SHP77 (cell line): ENCODE measurements at regions not wholly inside any gene's neighbourhood (a gene's known extent, or its start where the extent isn't known, plus 50 kb on each side); places are given as distances from the start of the nearest gene placed in this dataset.

Source experiments
- DNase-seq, 2 experiments: peaks; one replicate each; lab custom pipeline; 2025; lab: John Stamatoyannopoulos, UW

- no peak for DNase-seq
Measured at GRCh38 chr15:39153058-39153714, 427.7 kb upstream of the THBS1 start.

GRCh38 chr15:39153716-39154115 is 427.2 kb upstream of the THBS1 start:
- DNase-seq: peak; percentile 40 to 43

GRCh38 chr15:39154227-39154638 is 426.6 kb upstream of the THBS1 start:
- no peak for DNase-seq

- no peak for DNase-seq
Measured at GRCh38 chr15:39154776-39155175, 426.1 kb upstream of the THBS1 start.

- DNase-seq: no peak
Measured at GRCh38 chr15:39156166-39156565, 424.7 kb upstream of the THBS1 start.

- DNase-seq: no peak
Measured at GRCh38 chr15:39156646-39157250, 424.1 kb upstream of the THBS1 start.

DNA sequence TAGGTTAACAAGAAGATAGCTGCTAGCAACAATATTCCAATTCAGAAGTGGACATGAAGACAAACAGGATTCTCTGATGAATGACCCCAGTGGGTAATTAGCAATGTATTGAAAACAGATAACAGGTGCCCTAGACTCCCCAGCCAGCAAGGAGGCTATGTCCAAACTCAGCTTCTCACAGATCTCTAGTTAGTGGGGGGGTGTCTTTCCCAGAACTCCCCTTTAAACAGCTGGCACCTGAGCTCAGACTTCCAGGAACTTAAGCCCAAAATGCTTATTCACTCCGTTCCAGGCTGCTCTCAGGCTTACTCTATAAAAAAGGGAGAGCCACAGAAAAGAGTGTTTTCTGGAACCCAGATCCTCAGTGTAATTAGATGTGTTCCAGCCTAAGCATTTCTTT is 423.0 kb upstream of the THBS1 start:
- DNase-seq: no peak

- no peak for DNase-seq
Measured at GRCh38 chr15:39159833-39160232, 421.0 kb upstream of the THBS1 start.

DNA sequence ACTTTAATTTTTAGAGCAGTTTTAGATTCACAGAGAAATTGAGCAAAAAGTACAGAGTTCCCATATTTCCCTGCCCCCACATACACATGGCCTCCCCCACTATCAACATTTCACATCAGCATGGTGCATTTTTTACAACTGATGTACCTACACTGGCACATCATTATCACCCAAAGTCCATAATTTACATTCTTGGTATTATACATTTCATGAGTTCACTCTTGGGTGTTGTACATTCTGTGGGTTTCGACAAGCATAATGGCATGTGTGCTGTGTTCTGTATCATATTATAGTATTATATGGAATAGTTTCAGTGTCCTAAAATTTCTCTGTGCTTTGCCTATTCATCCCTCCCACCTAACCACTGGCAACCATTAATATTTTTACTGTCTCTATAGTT is 419.8 kb upstream of the THBS1 start:
- no peak for DNase-seq

GRCh38 chr15:39165020-39165706 is 415.7 kb upstream of the THBS1 start:
- DNase-seq: no peak

DNA sequence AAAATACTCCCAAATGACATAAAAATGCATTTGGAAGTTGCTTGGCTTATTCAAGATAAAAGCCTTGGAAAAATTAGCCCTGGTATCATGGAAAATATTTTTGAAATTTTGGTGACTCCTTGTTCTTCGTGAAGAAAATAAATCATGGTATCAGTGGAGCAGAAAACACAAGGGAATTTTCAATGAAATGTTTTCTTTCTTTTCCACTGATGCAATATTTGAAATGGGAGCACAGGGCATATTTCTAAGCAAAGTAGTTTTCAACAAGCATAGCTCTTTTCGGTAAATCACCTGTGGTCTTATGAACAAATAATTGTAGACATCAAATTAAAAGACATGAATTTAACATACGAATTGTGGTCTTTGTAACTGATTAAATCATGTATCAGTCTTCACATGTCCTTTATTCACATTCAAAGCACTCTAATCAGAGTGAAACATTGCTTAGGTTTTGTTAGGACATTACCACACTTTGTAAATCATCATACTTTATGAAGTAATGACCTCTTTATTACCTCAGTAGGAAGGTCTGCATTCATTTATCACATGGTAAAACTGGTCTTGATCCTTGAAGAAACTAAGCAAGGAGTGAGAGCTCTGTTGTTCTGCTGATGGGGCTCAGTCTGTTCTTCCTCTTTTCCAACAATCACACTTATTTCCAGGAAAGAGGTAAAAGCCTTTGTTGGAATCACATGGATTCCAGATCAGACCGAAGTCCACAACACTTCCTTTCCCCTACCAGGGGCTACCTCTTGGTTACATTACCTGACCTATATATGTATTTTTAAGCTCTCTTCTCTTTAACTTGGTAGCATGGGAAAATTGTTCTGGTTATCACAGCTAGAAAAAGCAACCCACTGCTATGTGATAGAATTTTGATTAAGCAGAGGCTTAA is 413.5 kb upstream of the THBS1 start:
- no peak for DNase-seq

GRCh38 chr15:39171944-39172368 is 408.9 kb upstream of the THBS1 start:
- peak; percentile 87 to 88 for DNase-seq

GRCh38 chr15:39172380-39173281 is 408.2 kb upstream of the THBS1 start:
- peak; percentile 51 to 78 for DNase-seq

DNA sequence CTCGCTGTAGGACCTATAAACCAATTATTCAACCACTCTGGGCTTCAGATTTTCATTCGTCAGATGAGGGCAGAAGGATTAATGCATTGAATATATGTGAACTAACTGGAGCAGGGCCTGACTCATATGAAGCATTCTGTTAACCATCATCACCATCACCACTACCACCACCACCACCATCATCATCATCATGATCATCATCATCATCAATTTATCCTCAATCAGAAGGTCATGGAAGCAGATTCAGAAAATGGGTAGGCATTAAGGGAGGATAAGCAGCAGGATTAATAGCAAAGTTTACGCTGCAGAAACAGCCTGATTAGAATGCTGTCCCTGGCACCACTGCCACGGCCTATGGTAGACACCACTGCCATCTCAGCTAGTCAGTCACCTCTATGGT is 407.5 kb upstream of the THBS1 start:
- no peak for DNase-seq

DNA sequence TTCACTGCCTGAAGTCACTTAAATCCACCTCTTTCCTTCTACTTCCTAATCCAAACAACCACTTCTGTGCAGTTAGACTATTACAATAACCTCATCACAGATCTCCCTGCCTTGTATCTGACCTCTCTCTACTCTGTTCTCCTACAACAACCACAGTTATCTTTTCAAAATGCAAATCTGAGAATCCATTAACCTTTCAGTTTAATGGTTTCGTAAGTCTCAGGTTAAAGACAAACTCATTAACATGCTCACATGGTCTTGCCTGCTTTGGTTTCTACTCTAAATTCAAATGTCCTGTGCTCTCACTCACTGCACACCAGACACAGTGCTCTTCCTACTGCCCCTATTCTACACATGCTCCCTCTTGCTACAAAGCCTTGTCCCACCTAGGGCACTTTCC is 406.5 kb upstream of the THBS1 start:
- no peak for DNase-seq

DNA sequence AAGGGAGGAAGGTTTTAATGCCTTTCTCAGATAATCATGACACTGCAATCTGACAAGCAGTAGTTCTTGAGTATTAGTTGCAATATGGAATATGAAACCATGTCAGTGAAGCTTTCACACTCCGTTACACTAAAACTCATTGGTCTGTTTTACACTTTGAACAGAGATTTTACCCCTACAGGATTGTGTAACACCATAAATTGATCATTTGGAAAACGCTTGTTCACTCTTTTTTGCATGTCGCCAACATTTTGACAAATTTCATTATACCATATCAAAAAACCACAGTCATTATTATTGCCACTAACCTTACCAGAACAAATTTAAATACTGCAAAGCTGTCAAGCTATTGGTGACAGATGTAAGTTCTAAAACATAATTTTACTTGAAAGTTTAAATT is 404.8 kb upstream of the THBS1 start:
- no peak for DNase-seq

DNA sequence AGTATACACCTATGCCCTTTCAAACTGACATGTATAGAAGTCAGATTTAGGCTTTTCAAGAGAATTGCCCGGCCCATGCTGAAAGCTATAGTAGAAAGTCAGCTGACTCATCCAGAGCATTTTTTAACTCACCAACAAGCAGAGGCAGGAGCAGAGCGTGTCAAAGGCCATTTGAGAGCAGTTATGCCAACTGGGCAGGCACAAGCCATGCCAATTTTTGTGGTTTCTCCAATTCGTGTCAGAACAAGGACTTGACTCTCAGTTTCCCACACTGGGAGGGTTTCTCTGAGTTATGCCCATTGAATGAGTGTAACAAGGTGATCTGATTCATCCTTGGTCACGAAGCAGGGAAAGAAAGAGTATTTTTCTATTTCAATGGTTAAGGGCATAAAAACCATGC is 403.3 kb upstream of the THBS1 start:
- no peak for DNase-seq

DNA sequence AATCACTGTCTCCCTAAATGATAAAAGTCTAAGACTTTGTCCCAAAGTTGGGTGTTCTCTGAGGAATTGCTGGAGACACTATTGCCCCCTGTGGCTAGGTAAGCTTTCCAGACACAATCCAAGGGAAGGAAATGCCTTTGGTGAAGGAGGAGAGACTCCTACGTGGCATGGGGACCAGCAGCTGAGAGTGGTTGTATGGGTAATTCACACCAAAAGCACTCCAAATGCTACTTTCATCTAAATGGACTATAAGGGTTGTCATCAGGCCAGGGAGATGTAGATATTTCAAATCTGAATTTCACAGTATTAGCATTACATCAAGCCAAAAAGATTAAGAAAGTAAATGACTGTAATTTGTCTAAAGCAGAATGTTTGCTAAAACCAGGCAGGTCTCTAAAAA is 400.8 kb upstream of the THBS1 start:
- no peak for DNase-seq

DNA sequence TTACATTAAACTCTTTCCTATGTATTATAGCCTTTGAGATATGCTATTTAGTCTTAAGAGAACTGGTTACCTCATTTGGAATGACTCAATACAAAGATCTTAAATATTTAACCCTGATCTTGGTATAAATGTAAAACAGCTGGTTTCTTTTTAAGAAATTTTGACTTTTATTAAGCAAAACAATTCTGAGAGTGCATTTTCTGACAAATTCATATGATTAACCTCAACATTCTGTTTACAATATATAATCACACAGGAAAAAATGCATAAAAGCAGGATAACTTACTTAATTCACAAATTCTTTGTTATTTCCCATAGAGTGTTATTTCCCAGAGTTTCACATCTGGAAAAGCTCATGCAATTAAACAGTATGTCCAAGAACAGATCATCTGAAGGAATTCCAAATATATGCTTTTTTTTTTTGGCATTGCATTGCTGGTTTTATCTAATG is 400.4 kb upstream of the THBS1 start:
- no peak for DNase-seq

- no peak for DNase-seq
Measured at GRCh38 chr15:39181056-39181747, 399.7 kb upstream of the THBS1 start.

DNA sequence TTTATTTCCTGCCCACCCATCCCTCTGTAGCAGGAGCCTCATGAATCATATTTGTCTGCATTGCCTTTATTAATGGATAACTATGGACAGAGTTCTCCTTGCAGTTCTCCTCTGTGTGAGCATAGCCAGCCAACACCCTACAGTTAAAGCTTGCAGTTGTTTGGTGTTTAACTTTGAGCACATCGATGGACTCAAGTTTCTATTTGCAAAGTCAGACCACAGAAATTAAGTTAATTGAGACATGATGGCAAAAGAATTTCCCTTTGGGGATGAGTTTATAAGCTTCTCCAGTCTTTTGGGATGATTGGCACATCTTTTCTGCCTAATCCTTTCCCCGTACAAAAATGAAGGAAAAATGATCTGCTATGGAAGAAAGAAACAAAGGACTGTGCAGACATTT is 398.9 kb upstream of the THBS1 start:
- DNase-seq: no peak
